ENCODE measurements at regions not wholly inside any gene's neighbourhood (a gene's known extent, or its start where the extent isn't known, plus 50 kb on each side); places are given as distances from the start of the nearest gene placed in this dataset.

GRCh38 chrX:99142745-99143144 is 1267.3 kb downstream of the PCDH19 start:
- peaks cover 2% of the 10 kb centered on the region for H3K27me3 Mint-ChIP-seq (ENCODE audit: insufficient read depth, low read depth, poor library complexity)
- 0 out of 2 replicates have a peak overlapping the region, but pooled peaks have one; percentile 45 for H3K4me2 ChIP-seq

More at GRCh38 chrX:99142745-99143144, 1267.3 kb downstream of the PCDH19 start:
- Mint-ChIP-seq H3K4me3 (no peak overlapping the region), H3K36me3 (ENCODE audit: low read depth) (no peaks in the 10 kb centered on the region), H3K4me1 (peaks cover 13% of the 10 kb centered on the region; the same call in 2 of the 3 replicates), H3K27ac (no peak overlapping the region), H3K9me3 (no peaks in the 10 kb centered on the region)
- Histone ChIP-seq H4K20me1 (replicated peaks; ENCODE audit: insufficient read depth) (no peaks in the 10 kb centered on the region), H3K79me2 (replicated peaks; ENCODE audit: insufficient read depth) (no peaks in the 10 kb centered on the region), H3F3A (replicated peaks; ENCODE audit: low read depth) (no peaks in the 10 kb centered on the region), H3K4me3 (no peak overlapping the region), H2AFZ (no peak overlapping the region), H3K27me3 (ENCODE audit: insufficient read depth) (no peaks in the 10 kb centered on the region), H3K4me1 (ENCODE audit: insufficient read depth) (no peaks in the 10 kb centered on the region), H3K36me3 (ENCODE audit: insufficient read depth) (no peaks in the 10 kb centered on the region), H3K27ac (ENCODE audit: low read depth) (no peak overlapping the region), H3K9me2 (ENCODE audit: insufficient read depth) (no peaks in the 10 kb centered on the region)
- TF ChIP-seq JUNB (IDR thresholded peaks at IDR 0.05; ENCODE audit: unreplicated experiment) (no peak), EZH2phosphoT487 (IDR thresholded peaks at IDR 0.05; ENCODE audit: unreplicated experiment) (no peak), EZH2 (IDR thresholded peaks at IDR 0.05; ENCODE audit: low read depth, unreplicated experiment) (no peak), ZNF331 (CRISPR knock-in tag; IDR thresholded peaks at IDR 0.05; ENCODE audit: low read depth) (no peak), CTCF (conservative IDR thresholded peaks at IDR 0.05; ENCODE audit: low read depth in 2 of 2) (no peak), ZNF462 (CRISPR knock-in tag; IDR thresholded peaks at IDR 0.05) (no peak), ZNF114 (CRISPR knock-in tag; IDR thresholded peaks at IDR 0.05) (no peak), CREB1 (CRISPR knock-in tag; IDR thresholded peaks at IDR 0.05; ENCODE audit: low read depth) (no peak), STAT1 (IDR thresholded peaks at IDR 0.05; ENCODE audit: unreplicated experiment) (no peak), ETS1 (IDR thresholded peaks at IDR 0.05) (no peak), POLR2AphosphoS5 (IDR thresholded peaks at IDR 0.05; ENCODE audit: low read depth) (no peak)
- DNase-seq (ENCODE audit: low spot score): peak; percentile 2
- no peak for ATAC-seq

Data from GM23338 (cell line).